GM19351 (cell line): ENCODE measurements at regions not wholly inside any gene's neighbourhood (a gene's known extent, or its start where the extent isn't known, plus 50 kb on each side); places are given as distances from the start of the nearest gene placed in this dataset.
A peak's percentile ranks its signal among the peaks of the same experiment; 100 is the strongest.

Experiments
- ATAC-seq: cut with Tn5 transposase; IDR thresholded peaks from one replicate; pipeline ENCODE4 v1.9.1; 2021; ENCODE audit warnings: mild to moderate bottlenecking, moderate library complexity; ENCODE audit not compliant: unreplicated experiment

DNA sequence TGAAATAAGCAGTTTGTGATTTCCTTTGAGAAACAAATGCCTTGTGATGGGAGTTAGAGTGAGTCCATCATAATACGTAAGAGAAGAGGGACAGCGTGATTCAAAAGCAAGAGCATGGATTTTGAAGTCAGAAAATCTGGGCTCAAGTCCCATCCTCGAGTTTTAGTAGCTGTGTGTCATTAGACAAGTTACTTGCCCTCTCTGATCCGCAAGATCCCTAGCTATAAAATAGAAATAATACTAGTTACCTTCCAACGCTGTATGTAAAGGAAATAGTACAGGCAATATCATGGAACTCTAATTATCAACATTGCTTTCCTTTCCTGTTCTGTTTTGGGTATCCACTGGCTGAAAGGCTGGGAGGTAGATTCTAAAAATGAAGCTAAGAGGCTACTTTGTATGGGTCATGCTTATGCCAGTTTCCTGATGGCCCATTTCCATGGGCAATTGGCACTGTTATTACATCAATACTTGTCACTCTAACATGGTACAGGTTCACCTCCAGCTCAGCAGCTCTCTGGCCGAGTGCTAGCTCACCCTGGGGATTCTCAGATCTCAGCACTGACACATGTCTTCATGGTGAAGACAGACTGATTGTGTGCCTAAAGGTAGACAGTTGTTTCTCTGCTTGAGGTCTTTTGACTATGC lies 241.7 kb upstream of the KLF4 start:
- no peak for ATAC-seq

DNA sequence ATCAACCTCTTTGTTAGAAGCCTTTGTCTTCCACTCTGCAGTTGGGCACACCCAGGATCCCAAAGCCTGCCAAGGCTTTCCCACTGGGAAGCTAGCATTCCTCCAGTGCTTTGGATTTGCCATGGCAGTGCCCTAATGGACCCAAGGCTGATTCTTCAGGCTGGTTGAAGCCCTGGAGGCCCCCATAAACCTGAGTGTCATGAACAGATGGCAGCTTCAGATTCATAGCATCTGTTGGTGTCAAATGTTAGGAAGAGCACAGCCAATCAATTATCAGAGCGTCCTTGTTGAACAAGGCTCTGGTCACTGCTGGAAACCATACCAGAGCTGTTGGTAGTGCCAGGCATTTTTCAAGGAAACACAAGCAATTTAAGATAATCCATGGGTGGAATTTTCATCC lies 241.1 kb upstream of the KLF4 start:
- no peak for ATAC-seq

DNA sequence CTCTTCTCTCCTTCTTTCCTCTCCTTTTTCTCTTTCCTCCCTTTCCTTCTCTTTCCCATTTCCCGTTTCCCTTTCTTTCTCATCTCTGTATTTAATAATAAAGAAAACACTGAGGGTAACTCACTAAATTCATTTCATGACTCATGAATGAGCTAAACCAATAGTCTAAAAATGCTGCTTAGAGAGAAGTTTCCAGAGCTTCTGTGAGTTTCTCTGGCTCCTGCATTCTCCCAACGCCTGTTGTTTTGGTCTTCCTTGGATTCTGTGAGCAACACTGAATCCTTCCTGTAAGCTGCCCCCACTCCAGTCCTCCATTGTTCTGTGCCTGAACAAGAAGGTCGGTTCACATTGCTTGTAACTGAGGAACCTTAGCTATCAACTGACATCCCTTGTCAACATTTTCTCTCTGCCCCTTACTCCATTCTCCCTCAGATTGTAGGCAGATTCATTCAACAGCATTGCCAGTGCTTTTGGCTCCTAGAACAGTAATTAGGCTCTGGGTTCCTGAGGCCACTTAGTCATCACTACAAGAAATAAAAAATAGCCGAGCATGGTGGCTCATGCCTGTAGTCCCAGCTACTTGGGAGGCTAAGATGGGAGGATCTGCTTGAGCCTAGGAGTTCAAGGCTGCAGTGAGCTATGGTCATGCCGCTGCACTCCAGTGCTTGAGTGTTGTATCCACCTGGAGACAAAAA lies 237.7 kb upstream of the KLF4 start:
- no peak for ATAC-seq

DNA sequence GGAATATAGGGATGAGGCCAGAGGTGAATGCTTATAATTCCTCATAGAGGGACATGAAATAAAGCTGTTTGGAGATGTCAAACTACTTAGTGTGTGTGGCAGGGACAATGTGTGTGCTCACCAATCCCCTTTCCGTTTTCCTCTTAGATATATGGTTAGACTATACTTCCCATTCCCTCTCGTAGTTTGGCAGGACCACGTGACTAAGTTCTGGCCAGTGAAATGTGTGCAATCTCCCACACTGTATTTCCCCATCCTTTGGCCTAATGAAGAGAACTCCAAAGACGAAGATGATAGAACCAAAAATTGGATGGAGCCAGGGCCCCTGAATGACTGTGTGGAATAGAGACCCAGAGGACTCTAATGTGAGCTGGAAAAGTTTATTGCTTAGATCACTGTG lies 233.4 kb upstream of the KLF4 start:
- ATAC-seq = no peak

DNA sequence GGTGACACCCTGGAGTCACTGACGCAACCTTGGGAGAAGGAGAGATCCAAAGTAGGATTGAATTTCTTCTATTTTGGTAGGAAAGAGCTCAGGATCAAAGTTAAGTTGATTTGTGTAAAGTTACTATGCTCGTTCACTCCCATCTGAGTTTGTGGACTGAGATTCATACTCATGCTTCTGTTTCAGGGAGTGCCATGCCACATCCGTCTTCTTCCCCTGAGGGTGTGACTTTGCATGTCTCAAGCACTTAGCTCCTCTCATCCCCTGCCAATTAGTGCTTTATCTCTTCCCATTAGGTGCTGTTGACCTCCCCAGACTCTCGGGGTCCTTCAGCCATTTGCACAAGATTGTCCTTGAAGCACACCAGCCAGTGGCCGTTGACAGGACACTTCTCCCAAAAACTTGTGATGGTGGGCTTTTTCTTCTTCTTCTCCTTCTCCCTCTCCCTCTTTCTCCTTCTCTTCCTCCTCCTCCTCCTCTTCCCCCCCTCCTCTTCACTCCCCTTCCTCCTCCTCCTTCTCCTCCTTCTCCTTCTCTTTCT lies 232.2 kb upstream of the KLF4 start:
- ATAC-seq = no peak

DNA sequence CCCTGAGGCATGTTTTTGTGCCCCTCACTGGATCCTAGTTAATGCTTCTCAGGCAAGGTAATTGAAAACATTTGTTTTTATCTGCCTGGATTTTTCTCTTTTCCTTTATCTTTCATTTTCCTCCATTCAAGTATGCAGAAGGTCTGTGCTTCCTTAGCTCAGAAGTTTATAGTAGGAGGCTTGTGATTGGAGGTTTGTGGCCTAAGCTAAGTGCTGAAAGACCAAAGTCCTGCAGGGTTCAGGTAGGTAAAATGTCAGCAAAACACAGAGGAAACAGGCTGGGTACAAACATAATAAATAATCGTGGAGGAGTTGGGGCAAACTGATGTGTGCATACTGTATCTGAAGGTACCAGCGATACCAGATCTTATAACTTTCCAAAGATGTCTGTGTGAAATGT lies 230.9 kb upstream of the KLF4 start:
- no peak for ATAC-seq

DNA sequence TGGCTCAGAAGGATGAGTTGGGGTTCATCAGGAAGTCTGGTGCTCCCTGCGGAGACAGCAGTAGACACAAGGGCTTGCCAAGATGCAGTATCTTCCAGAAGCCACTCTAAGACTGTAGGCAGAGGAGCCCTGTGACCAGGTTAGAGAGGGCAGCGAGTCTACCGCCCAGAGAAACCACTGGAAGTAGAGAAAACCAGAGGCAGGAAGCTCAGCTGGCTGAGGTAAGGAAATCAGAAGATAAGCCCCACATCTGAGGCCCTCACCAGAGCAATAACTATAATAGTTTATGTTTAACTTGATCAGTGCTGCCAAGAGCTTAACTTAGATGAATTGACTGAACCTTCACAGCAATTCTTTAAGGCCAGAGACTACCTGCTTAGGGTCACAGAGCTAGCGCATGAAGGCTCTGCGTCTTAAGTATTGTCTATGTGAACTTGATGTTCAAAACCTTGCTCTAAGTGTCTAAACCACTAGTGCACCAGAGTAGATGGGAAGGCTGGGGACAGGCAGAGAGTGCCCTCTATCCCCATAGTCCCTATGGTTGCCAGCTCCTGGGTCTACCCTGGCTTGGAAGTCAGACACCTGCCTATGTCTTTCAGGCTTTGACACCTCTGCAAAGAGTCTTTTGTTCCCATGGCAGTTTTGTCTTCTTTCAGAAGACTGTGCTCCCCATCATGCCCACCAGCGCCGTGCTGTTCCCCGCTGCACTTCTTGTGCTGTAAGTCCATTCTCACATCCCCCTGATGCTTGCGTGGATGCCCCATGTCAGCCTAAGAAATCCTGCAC lies 228.2 kb upstream of the KLF4 start:
- no peak for ATAC-seq

DNA sequence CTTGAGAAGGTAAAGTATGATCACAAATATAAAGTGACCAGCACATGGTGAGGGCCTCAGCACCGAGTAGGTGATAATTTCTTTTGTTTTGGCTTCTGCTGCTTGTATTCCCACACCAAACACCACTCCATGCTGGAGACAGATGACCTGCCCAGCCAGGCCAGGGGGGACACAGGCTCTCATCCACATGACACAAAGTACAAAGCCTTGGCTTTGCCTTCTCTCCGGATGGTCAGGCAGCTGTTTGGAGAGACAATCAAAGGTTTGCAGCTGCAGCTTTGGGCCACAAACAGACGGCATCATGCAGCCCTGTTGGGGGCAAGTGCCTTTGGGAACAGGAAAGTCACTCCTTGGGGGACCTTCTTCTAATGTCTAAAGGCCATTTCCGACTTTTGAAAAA lies 226.2 kb upstream of the KLF4 start:
- no peak for ATAC-seq

DNA sequence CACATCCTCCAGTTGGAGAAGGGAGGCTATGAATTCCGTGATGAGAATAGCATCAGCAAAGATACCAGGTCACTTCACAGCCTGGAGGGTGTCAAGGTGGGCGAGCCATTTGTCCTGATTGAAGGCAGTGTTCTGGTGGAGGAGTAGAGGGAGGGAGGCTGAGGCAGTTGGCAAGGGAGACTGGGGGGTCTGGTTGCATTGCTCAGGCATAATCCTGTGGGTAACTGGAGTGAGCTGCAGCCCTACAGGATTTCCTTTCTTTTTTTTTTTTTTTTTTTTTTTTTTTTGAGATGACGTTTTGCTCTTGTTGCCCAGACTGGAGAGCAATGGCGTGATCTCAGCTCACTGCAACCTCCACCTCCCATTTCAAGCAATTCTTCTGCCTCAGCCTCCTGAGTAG lies 223.9 kb upstream of the KLF4 start:
- no peak for ATAC-seq

DNA sequence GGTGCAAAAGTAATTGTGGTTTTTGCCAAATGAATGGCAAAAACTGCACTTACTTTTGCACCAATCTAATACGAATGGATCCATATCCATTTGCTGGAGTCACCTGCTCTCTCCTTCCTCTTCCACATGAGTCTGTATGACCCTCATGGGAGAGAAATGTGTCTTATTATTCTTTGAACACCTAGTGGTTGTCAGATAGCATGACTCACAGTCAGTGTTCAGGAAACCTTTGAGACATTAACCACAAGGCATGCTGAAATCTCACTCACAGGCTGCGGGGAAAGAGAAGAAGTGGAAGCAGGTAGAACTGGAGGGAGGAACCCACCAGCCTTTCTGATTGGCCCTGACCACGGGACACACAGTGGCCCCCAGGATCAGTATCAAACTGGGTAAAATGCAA lies 222.8 kb upstream of the KLF4 start:
- ATAC-seq = peak; percentile 47

DNA sequence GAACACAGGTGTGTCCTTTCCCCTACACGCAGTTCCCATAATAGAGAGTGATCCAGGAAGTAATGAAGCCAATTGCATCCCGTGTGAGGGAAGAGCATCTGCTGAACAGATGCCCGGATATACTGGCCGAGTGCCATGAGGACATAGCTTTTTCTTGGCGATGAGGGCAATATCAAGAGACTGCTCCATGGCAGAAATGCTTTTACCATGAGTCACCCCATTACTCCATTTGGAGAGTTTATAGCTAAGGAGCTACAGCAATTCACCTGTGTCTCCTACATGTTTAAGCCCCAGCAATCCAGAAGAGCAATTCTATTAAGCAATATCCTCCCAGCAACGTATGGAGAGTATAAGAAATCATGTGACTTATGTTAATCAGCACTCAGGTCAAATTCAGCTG lies 222.0 kb upstream of the KLF4 start:
- no peak for ATAC-seq

DNA sequence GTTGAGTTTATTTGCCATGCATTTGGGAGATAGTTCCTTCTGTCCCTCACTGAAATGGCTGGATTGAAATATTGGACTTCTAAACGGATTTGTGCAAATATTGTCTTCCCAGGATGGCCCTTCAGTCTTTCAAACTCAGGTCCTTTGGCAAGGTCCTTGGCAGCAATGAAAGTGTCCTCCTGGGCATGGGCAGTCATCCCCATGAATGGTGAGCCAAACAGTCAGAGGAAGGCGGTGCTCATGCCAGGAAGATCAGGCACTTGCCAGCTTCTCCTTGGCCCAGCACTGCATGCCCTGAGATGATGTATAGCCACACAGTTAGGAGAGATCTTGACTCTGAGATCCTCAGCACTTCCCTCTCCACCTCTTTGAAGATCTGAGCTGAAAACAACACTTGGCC lies 221.4 kb upstream of the KLF4 start:
- no peak for ATAC-seq

DNA sequence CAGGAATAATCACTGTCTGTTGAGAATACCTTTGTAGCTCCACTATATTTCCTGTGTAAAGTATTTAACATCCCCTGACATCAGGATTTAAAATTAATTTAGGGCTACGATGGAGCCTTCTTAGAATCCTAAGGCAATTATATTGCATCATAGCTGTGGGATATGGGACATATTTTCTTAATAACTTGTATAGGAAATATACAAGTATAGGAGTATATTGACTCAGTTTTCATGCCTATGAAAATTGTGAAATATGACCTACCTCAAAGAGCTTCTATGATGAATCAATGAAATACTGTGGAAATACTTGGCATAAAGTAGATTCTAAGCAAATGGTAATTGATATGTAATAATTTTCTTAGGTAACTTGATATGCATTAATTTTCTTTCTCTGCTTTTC lies 221.0 kb upstream of the KLF4 start:
- ATAC-seq = no peak

DNA sequence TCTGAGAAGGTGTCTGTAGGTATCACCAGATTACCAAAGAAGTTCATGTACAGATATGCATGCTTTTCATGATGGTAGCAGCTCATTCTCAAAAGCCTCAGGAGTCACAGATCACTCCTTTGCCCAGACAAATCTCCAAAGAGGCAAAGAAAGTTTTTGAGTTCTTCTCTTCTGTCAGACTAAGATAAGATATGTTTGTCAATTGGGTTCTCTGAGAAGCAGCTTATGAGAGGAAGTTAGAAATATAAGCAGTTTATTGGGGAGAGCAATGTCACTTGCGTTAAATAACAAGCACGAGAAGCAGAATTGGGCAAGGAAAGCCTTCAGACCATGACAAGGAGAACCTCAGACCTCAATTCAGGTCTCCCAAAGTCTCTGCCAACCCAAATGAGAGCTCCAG lies 219.2 kb upstream of the KLF4 start:
- ATAC-seq = no peak

DNA sequence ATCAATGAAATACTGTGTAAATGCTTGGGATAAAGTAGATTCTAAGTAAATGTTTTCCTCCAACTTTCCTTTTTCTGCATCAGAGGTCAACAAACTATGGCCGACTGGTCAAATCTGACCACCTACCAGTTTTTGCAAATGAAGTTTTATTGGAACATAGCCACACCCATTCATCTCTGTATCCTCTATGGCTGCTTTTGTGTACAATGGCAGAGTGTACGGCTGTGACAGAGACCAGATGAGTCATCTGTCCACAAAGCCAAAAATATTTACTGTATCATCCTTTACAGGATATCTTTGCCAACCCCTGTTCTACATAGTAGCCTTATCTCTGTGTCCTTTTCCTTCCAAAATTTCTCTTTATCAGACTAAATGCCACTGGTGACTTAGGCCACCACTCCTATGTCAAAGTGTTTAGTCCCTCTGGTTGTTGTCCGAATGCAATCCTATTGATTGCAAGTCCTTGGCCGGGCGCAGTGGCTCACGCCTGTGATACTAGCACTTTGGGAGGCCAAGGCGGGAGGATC lies 218.4 kb upstream of the KLF4 start:
- ATAC-seq = no peak

DNA sequence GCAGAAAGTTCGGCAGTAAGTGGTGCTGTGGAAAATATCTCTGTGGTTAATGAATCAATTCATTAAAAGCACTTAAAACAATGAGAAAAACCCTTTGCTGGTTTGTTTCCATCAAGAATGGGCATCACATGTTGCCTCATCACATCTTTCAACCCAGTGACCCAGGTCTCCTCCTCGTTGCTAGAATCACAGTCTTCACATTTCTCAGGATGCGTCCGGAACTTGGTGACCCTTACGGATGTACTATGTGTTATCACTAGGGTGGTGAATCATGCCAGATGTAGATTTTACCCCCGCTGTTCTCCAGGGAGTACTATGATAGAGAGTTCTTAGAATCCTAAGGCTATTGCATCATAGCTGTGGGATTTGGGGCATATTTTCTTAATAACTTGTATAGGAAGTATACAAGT lies 217.9 kb upstream of the KLF4 start:
- no peak for ATAC-seq

DNA sequence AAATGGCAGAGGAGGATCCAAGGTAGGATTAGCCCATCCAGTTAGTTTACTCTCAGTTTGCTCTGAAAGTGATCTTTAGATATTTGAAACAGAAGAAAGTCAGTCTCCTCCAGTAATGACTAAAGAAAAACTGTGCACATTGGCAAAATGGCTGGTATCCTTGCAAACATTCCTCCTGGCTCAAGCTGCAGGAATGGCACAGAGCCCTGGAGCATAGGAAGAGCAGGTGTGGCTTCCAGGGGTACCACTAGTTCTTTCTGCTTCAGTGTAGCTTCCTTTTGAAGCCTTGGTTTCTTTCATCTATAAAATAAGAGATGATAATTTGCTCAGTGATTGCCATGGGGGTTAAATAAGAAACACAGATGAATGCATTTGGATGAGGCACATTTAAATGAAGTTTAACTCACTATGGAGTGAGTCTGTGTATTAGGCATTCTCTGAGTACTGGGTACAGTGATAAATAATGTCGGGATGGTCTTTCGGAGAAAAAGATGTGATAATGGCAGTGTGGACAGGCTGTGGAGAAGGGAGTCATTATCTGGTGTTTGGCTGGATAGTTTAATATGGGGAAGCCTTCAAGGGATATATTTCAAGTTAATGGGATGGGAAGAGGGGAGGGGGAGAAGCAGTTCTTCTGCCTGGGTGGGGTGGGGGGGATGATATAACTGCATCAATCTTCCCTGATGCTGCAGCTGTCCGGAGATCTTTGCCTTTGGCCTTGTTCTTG lies 217.3 kb upstream of the KLF4 start:
- no peak for ATAC-seq

DNA sequence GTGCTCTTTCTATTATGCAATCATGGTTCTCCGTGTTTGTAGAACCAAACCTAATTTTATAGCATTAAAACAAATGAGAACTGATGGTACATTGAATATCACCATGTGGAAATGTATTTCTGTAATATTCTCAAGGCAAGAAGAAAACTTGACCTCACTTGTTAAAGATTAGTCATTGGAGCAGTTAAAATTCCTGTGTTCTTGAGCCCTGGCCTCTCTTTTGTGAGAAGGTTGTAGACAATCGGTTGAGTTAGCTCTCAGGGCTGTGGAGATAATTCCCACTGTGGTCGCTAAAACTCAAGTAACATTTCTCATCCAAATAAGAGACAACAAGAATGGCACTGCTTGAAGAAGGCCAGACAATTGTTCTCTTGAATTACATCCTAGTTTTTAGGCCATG lies 216.0 kb upstream of the KLF4 start:
- ATAC-seq = no peak

DNA sequence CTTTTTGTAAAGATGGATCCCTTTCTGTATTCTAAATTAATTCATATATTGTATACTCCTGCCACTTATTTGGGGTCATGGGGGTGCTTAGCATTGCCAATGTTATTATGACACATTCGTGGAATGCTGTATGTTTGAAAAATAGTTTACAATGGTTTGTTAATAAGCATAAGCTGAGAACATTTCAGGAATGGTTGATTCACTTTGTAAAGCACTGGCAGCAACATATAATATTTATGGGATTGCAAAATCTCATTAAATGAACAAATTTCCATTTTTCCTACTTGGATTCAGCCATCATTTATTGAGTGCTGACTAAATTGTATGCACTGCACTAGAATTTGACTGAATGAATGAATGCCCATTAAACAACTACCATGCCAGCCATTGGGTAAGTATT lies 215.2 kb upstream of the KLF4 start:
- ATAC-seq = no peak

DNA sequence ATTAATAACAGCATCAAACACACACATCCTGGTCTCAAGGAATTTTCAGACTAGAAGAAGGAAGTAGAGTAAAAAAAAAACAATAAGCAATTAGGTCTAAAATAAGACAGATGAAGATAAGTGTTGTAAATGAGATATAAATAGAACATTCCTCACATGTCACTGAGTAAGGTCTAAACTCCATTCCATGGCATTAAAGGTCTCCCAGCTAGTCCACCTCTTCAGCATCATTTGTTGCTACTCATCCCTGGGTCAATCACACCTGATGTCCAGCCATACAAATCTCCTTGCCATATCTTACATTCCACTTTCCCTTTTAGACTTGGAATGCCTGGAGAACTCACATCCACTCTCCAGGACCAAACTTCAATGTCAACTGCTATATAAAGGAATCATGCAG lies 214.1 kb upstream of the KLF4 start:
- no peak for ATAC-seq

DNA sequence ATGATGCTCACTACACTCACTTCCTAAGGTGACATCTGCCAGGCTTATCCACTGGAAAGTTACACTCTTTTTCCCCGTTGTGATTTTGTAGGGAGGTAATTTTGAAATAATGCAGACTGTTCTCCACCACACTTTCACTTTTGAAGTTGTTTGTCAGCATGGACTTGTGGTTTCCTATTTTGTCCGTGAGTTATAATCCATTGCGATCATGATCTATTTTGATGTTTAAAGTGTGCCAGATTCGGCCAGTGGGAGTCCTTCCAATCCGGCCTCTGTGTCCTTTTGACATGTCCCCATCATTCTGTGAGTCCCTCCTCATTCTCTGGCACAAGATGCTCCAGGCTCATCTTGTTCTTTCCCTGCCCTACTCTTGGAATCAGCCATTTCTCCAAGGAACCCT lies 211.3 kb upstream of the KLF4 start:
- ATAC-seq = no peak
